K562 (cell line): ENCODE measurements at regions not wholly inside any gene's neighbourhood (a gene's known extent, or its start where the extent isn't known, plus 50 kb on each side); places are given as distances from the start of the nearest gene placed in this dataset.

Experiments
- CAMTA2 ChIP-seq: fragments of 250-450 bp; sonication (Bioruptor Pico); conservative IDR thresholded peaks from 2 replicates; pipeline ENCODE4 v1.5.1; 2022
- MTA1 ChIP-seq: fragments of 450-650 bp; IDR thresholded peaks from 2 replicates; pipeline ENCODE4 v1.6.1; 2017; ENCODE audit warnings: borderline replicate concordance
- POLR2A ChIP-seq: fragments of 450-650 bp; conservative IDR thresholded peaks from 2 replicates; pipeline ENCODE4 v1.6.1; 2016
- PTTG1 ChIP-seq: fragments of 450-650 bp; IDR thresholded peaks from 2 replicates; pipeline ENCODE4 v1.6.1; 2016; ENCODE audit warnings: low read depth, mild to moderate bottlenecking, missing genetic modification characterization, missing compliant biosample characterization
- SUPT5H ChIP-seq: fragments of 450-650 bp; IDR thresholded peaks from 2 replicates; pipeline ENCODE4 v1.6.1; 2016
- TF ChIP-seq, protein P1 (sequence below): fragments of 450-650 bp; formaldehyde crosslinking; IDR thresholded peaks from 2 replicates; pipeline ENCODE4 v1.4.0; 2020; ENCODE audit warnings: mild to moderate bottlenecking, moderate library complexity
- TF ChIP-seq, protein P2 (sequence below): fragments of 250-450 bp; sonication (Bioruptor Pico); IDR thresholded peaks from 2 replicates; pipeline ENCODE4 v1.8.0; 2021; ENCODE audit warnings: borderline replicate concordance, mild to moderate bottlenecking, moderate library complexity; ENCODE audit not compliant: poor library complexity, severe bottlenecking
- TF ChIP-seq, protein P3 (sequence below), 3 experiments: fragments of 200-800 bp in 1 of 3; sonication (Bioruptor generic) in 1 of 3; sonication (generic) in 1 of 3; formaldehyde crosslinking in 1 of 3; IDR thresholded peaks; 2 replicates each; pipeline versions ENCODE4 v1.6.1 to v1.8.0; 2016 to 2022; ENCODE audit warnings: mild to moderate bottlenecking in 2 of 3, missing compliant biosample characterization in 2 of 3, missing genetic modification characterization in 2 of 3, missing genetic modification reagents in 1 of 3
- TF ChIP-seq, protein P4 (sequence below), 3 experiments: IDR thresholded peaks in 2 of 3; conservative IDR thresholded peaks in 1 of 3; 2 replicates each; pipeline ENCODE4 v1.5.1; 2011 to 2012; ENCODE audit warnings: low read length in 3 of 3, mild to moderate bottlenecking in 3 of 3, control low read depth in 2 of 3, improper control_type of control experiment in 1 of 3, inconsistent platforms in 1 of 3, low read depth in 1 of 3, mixed read lengths in 1 of 3, moderate library complexity in 1 of 3; ENCODE audit not compliant: insufficient read depth in 2 of 3
- TF ChIP-seq, protein P5 (sequence below), 2 experiments: IDR thresholded peaks; 2 replicates each; pipeline ENCODE4 v1.6.1; 2011; ENCODE audit warnings: borderline replicate concordance in 1 of 2, control low read depth in 1 of 2, low read depth in 1 of 2, low read length in 1 of 2, mild to moderate bottlenecking in 1 of 2, mixed read lengths in 1 of 2, moderate library complexity in 1 of 2; ENCODE audit not compliant: insufficient read depth in 1 of 2, insufficient read length in 1 of 2, poor library complexity in 1 of 2, severe bottlenecking in 1 of 2; ENCODE audit errors: extremely low read depth in 1 of 2
- TF ChIP-seq, protein P6 (sequence below): conservative IDR thresholded peaks from 2 replicates; pipeline ENCODE4 v1.6.1; 2011; ENCODE audit warnings: low read depth, mild to moderate bottlenecking, low read length; ENCODE audit not compliant: control insufficient read depth

DNA sequence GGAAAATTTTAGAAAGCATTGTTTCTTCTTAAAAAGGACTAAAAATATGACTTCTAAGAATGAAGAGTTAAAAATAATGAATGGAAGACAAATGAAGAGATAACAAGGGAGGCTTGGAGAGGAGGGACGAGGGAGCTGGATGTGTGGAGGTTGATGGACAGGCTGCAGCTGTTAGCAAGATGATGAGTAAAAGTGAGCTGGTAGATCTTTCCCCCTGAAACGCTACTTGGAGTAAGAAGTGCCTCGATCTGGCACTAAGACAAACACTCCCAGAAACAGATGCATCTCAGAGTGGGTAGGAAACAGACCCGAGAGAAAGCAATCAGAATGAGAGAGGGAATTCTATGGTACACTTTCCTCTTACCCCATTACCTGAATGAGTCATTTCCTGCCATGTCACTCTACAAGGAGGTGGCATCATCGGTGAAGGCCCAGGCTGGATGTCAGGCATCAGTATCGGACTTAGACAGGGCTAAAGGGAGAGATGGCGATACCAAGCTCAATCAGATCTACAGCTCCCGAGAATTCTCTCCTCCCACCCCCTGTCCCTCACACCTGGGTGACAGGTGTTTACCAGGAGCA lies 154.1 kb upstream of the BMP2 start:
- TF ChIP-seq, protein P1, sequence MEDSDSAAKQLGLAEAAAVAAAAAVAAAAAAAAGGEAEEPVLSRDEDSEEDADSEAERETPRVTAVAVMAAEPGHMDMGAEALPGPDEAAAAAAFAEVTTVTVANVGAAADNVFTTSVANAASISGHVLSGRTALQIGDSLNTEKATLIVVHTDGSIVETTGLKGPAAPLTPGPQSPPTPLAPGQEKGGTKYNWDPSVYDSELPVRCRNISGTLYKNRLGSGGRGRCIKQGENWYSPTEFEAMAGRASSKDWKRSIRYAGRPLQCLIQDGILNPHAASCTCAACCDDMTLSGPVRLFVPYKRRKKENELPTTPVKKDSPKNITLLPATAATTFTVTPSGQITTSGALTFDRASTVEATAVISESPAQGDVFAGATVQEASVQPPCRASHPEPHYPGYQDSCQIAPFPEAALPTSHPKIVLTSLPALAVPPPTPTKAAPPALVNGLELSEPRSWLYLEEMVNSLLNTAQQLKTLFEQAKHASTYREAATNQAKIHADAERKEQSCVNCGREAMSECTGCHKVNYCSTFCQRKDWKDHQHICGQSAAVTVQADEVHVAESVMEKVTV (CRISPR knock-in tag) = no peak
- TF ChIP-seq CAMTA2 (CRISPR knock-in tag) (no peak), SUPT5H (no peak), POLR2A (no peak), PTTG1 (tag) (no peak), MTA1 (no peak)
- TF ChIP-seq, protein P2, sequence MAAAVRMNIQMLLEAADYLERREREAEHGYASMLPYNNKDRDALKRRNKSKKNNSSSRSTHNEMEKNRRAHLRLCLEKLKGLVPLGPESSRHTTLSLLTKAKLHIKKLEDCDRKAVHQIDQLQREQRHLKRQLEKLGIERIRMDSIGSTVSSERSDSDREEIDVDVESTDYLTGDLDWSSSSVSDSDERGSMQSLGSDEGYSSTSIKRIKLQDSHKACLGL (CRISPR knock-in tag) = no peak
- TF ChIP-seq, protein P3, sequence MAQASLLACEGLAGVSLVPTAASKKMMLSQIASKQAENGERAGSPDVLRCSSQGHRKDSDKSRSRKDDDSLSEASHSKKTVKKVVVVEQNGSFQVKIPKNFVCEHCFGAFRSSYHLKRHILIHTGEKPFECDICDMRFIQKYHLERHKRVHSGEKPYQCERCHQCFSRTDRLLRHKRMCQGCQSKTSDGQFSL (CRISPR knock-in tag; IDR thresholded peaks at IDR 0.05) = no peak
- TF ChIP-seq, protein P3 (tag; IDR thresholded peaks at IDR 0.05) = no peak
- TF ChIP-seq, protein P4, sequence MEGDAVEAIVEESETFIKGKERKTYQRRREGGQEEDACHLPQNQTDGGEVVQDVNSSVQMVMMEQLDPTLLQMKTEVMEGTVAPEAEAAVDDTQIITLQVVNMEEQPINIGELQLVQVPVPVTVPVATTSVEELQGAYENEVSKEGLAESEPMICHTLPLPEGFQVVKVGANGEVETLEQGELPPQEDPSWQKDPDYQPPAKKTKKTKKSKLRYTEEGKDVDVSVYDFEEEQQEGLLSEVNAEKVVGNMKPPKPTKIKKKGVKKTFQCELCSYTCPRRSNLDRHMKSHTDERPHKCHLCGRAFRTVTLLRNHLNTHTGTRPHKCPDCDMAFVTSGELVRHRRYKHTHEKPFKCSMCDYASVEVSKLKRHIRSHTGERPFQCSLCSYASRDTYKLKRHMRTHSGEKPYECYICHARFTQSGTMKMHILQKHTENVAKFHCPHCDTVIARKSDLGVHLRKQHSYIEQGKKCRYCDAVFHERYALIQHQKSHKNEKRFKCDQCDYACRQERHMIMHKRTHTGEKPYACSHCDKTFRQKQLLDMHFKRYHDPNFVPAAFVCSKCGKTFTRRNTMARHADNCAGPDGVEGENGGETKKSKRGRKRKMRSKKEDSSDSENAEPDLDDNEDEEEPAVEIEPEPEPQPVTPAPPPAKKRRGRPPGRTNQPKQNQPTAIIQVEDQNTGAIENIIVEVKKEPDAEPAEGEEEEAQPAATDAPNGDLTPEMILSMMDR (IDR thresholded peaks at IDR 0.05 in 2 of 3, conservative IDR thresholded peaks at IDR 0.05 in 1 of 3; ENCODE audit: insufficient read depth in 2 of 3, low read depth in 1 of 3, low read length in 3 of 3) = no peak
- TF ChIP-seq, protein P5, sequence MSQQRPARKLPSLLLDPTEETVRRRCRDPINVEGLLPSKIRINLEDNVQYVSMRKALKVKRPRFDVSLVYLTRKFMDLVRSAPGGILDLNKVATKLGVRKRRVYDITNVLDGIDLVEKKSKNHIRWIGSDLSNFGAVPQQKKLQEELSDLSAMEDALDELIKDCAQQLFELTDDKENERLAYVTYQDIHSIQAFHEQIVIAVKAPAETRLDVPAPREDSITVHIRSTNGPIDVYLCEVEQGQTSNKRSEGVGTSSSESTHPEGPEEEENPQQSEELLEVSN (IDR thresholded peaks at IDR 0.05; ENCODE audit: borderline replicate concordance in 1 of 2, extremely low read depth in 1 of 2, insufficient read depth in 1 of 2, insufficient read length in 1 of 2, low read depth in 1 of 2, low read length in 1 of 2, poor library complexity in 1 of 2, severe bottlenecking in 1 of 2) = no peak
- TF ChIP-seq, protein P6, sequence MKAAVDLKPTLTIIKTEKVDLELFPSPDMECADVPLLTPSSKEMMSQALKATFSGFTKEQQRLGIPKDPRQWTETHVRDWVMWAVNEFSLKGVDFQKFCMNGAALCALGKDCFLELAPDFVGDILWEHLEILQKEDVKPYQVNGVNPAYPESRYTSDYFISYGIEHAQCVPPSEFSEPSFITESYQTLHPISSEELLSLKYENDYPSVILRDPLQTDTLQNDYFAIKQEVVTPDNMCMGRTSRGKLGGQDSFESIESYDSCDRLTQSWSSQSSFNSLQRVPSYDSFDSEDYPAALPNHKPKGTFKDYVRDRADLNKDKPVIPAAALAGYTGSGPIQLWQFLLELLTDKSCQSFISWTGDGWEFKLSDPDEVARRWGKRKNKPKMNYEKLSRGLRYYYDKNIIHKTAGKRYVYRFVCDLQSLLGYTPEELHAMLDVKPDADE = no peak
